Stimulated activated CD4-positive, alpha-beta T cell treated with anti-CD3 and anti-CD28 coated beads, Interleukin-15, amount 100 ng/mL, for 1 hour (primary cell): ENCODE measurements at regions not wholly inside any gene's neighbourhood (a gene's known extent, or its start where the extent isn't known, plus 50 kb on each side); places are given as distances from the start of the nearest gene placed in this dataset.

Source experiments
- DNase-seq, 2 donors: peaks; one replicate each; pipeline ENCODE4 v3.0.0-alpha.2; 2020; ENCODE audit warnings: low read depth in 1 of 2, low spot score in 1 of 2

- DNase-seq = no peak
Observed at GRCh38 chr7:15782656-15783055, 96.2 kb upstream of the MEOX2 start.

DNA sequence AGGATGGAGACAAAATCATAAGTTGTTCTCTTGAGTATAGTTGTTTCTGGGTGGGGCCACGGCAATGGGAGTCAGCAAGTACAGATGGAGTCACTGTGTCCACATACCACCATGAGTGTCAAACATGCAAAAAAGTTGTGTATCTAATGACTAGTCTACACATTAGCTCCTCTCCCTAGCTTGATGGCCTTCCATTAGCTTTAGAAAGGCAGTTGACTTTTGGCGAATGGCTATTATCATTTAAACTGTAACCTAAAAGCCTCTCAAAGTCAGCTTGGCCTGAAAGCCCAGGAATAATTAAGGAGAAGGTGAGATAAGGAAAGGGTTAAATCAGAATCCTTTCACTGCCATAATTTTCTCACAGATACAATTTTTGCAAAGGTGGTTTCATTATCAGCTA lies 95.5 kb upstream of the MEOX2 start:
- no peak for DNase-seq

GRCh38 chr7:15780271-15780670 lies 93.8 kb upstream of the MEOX2 start:
- no peak for DNase-seq

DNA sequence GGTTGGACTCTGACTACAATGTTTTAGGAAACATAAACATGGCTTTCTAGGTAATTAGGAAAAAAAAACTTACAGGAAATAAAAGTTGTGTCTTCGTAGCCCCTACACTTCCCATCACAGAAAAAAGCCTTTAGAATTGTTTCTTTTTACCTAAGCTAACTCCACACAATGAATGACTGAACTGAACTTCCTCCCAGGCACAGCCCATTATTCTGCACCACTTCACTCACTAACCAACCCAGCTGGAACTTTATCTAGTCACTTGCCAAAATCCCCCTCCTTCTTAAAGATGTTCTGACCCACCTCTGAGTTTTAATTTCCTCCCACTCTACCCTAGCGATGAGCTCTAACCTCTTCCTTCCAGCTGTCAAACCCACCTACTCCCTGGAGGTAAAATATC lies 91.7 kb upstream of the MEOX2 start:
- no peak for DNase-seq

GRCh38 chr7:15765753-15766152 lies 79.3 kb upstream of the MEOX2 start:
- no peak for DNase-seq

DNA sequence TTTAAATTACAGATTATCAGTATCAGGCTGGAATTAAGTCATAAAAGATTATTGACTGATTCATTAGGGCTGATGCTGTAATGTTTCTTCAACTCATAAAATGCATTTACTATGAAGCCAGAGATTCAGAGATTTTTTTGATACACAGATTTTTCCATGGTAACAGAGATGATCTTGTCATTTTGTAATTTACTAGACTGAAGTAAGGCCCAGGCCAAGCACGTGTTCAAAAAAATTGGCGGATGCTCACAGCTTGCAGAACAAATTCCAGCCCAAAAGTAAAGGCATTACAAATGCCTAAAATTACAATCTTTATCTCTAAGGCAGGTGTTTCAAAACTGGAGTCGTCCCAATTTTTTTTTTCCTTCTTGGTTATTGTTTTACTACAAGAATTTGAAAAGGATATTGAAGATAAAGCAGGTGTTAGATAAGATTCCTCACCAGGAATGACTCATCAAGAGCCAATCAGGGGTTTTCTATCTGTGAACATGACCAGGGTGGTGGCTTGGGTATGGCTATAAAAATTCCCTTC lies 78.4 kb upstream of the MEOX2 start:
- no peak for DNase-seq

- no peak for DNase-seq
Observed at GRCh38 chr7:15764010-15764409, 77.5 kb upstream of the MEOX2 start.

DNA sequence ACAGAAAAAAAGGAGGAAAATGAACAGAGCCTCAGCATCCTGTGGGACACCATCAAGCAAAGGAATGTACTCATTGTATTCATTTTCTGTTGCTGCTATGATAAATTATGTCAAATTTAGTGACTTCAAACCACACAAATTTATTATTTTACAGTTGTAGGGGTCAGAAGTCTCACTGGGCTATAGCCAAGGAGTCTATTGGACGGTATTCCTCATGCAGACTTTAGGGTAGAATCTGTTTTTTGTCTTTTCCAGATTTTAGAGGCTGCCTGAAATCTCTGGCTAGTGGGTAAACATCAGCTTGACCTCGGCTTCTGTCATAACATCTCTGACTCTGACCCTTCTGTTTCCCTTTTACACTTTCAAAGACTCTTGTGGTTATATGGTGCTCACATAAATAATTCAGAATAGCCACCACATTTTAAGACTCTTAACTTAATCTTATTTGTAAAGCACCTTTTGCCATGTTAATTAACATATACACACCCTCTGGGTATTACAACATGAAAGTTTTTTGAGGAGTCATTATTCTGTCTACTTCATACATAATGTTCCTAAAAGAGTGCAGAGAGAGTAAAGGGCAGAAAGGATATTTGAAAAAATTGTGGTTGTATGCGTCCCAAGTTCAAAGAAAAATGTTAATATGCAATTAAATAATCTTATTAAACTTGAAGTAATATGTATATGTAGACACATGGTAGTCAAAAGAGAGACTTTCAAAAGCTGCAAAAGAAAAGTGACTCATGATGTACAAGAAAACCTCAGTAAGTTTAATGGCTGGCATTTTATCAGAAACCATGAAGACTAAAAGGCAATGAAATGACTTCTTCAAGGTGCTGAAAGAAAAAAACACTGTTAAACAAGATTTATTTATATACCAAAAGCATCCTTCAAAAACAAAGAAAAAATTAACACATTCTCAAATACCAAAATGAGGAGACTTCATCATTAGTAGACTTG lies 70.8 kb upstream of the MEOX2 start:
- no peak for DNase-seq

DNA sequence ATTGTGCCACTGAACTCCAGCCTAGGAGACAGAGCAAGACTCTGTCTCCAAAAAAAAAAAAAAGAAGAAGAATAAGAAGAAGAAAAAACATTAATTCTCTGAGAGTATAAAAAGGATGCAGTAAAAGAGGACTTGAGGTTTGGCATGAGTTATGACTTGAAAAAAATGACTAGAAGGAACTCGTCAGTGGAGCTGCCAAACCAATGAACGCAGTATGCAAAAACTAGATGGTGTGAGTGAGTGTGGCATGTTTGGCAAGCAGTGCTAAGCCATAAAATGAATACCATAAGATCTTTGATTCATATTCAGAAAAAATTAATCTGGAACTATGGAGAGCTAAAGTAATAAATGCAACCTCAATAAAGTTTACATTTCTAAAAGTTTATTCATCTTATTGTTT lies 68.6 kb upstream of the MEOX2 start:
- DNase-seq = no peak

DNA sequence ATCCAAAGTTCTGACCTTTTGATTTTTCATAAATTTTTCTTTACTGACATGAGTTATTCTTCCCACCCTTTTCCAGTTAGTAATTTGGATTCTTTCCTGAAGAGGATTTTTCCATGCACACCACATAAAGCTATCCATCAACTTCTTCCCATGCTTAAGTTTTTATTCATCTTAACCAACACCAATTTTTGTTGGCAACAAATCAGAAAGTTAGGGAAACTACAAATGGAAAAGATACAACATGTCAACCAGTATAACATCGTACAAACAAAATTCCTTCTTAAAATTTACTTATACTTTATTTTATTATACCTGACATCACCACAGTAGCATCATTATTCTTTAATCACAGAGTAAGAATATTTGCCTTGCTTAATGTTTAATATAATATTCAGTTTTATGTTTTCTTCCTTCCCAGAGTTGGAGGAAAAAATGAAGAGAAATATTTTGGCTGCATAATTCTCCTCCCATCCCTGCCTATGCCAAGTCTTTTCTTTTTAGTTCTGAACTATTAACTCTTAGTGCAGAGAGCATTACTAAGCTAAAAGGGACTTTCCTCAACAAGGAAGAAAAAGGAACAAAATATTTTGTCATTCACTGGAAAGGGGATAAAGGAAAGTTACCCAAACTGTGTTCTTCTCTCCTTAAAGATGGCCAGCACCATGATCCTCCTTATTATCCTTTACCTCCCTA lies 67.5 kb upstream of the MEOX2 start:
- no peak for DNase-seq

DNA sequence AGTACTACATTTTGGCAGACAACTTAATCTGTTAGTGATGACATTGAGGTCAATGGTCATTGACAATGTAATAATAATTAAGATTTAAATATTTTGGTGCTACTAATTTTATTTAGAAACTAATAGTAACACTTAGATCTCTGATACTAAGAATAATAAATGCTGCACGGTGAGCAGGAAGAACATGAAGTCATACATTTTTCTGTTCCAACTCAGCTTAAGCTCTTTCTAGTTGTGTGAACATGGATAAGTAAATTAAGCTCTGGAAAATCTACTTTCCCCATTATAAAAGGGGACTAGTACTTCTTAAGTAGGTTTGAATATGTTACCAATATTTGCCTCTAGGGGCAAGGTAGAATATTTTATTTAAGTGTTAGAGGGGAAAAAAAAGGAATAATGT lies 65.9 kb upstream of the MEOX2 start:
- no peak for DNase-seq

DNA sequence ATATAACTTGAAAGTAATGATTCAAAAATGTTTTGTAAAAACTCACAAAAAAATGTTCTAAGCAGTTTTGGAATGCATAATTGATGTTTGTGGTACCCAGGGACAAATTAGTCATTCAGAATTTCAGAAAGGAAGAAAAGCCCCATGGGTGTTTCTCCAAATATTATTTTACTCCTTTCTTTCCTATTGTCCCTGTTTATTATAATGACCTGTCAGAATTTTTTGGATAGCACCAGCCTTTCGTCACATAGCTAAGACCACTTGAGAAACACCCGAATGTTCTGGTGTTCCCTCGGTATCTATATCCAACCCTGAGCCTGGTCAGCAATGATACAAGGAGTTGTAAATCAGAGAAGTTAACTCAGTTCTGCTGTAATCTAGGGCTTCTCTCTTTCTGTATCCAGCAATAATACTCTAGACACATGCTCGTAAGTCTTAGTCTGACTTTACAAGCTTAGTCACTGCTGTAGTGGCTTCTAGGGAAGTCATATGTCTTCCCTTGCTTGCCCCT lies 64.8 kb upstream of the MEOX2 start:
- DNase-seq = no peak

DNA sequence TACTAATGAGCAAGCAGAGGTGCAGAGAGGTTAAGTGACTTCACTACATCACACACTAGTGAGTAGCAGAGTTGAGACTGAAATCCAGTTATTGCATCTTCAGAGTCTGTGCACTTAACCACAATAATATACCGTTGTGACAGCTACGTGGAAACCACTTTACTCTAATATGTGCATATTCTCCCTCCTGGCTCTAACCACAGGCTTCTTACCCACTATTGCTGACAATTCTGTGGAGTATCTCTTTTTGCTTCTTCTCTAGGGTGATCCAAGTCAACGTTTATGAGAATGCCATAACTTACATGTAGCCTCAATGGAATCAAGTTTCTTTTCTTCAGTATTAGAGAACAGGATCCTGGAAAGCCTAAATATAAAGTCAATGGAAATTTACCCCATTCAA lies 64.2 kb upstream of the MEOX2 start:
- no peak for DNase-seq

- DNase-seq = no peak
Observed at GRCh38 chr7:15749631-15750030, 63.1 kb upstream of the MEOX2 start.

- DNase-seq = no peak
Observed at GRCh38 chr7:15747712-15748111, 61.2 kb upstream of the MEOX2 start.

DNA sequence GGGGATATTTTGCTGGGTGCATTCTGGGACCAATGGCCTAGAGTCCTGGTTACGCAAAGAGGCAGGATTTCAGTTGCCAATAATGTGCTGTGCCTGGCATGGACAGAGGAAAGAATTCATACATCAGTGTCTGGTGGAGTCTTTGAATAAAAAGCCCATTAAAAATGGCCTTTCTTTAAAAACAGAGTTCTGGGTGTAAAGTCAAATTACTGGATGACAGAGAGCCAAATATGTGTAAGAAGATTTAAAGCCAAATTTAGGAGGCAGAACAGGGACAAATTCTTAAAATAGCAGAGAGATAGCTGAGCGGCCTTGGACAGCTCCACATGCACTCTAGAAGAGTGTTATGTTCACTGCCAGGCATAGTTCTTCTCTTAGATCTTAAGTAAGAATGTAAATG lies 60.8 kb upstream of the MEOX2 start:
- no peak for DNase-seq

GRCh38 chr7:15743926-15744480 lies 57.5 kb upstream of the MEOX2 start:
- DNase-seq = no peak

DNA sequence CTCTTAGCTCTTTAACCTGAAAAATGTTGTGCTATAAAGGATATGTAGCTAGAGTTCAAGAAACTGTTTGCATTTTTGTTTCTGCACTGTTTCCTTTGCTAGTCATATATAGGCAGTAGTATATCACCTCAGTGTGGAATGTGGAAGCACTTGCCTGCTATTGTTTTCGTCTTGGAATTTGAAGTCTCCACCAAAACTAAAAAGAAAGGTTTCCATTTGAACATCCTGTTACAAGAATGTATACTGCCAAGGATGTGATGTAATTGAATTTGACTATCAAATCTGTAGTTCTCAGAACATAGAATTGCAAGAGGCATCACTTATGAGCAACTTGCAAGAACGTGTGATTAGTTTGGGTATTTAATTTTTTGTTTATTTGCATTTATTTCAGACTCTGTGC lies 51.1 kb upstream of the MEOX2 start:
- DNase-seq = no peak
